ENCODE measurements at regions not wholly inside any gene's neighbourhood (a gene's known extent, or its start where the extent isn't known, plus 50 kb on each side); places are given as distances from the start of the nearest gene placed in this dataset.

DNA sequence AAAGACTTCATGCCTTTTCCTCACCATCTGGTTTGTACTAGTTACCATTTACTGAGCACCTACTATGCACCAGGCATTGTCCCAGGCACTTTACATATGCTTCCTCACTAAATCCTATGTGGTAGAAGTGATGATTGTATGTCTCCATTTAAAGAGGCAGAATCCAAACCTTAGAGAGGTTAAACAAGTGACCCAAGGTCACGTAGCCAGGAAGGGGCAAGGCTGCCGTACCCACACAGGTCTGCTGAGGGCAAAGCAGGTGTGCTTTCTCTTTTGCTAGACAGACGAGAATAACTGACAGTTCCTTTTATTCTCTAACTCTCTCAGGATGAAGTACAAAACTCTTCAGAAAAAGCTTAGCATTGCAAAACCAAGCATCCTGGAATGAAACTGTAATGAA lies 235.2 kb upstream of the SRRM4 start:
- TF ChIP-seq TCF7 (IDR thresholded peaks at IDR 0.05; ENCODE audit: low read depth): no peak
- TF ChIP-seq MZF1 (CRISPR knock-in tag; IDR thresholded peaks at IDR 0.05; ENCODE audit: borderline replicate concordance): no peak
- TF ChIP-seq TCF7L2 (IDR thresholded peaks at IDR 0.05; ENCODE audit: low read depth, low read length): no peak
